ENCODE measurements at regions not wholly inside any gene's neighbourhood (a gene's known extent, or its start where the extent isn't known, plus 50 kb on each side); places are given as distances from the start of the nearest gene placed in this dataset.
"Not testable (repeated sequence)": the region's sequence is repeated elsewhere in the genome, so short reads cannot be mapped to it uniquely, and the experiment has no call there.

GRCh38 chr21:9859865-9860264 is 661.5 kb upstream of the TPTE start:
- H3K4me2 ChIP-seq, H3K4me3 ChIP-seq, H3K4me1 ChIP-seq, H3K27me3 ChIP-seq, H4K20me1 ChIP-seq, H3K36me3 ChIP-seq, H3K27ac ChIP-seq, H3K9ac ChIP-seq: not testable (repeated sequence)
- peaks cover 25 to 29% (median 27%) of the 10 kb centered on the region in 11 experiments for H3K9me3 ChIP-seq (replicated peaks in 1 of 11)

- H3K4me1 ChIP-seq = not testable (repeated sequence)
Measured at GRCh38 chr21:9862456-9862855, 658.9 kb upstream of the TPTE start.

GRCh38 chr21:9867815-9868214 is 653.6 kb upstream of the TPTE start:
- H3K4me3 ChIP-seq, H3K36me3 ChIP-seq, H3K9ac ChIP-seq, H3K27me3 ChIP-seq, H3K4me2 ChIP-seq, H3K4me1 ChIP-seq, H3K27ac ChIP-seq, H4K20me1 ChIP-seq: not testable (repeated sequence)
- H3K9me3 ChIP-seq (replicated peaks in 1 of 11) = peaks cover 30 to 37% (median 32%) of the 10 kb centered on the region in 11 experiments

More at GRCh38 chr21:9862456-9862855, 658.9 kb upstream of the TPTE start:
- not testable (repeated sequence) for H4K20me1 ChIP-seq, H3K27me3 ChIP-seq, H3K9ac ChIP-seq, H3K36me3 ChIP-seq, H3K27ac ChIP-seq, H3K4me2 ChIP-seq, H3K4me3 ChIP-seq
- H3K9me3 ChIP-seq (replicated peaks in 1 of 11) = peaks cover 40 to 47% (median 43%) of the 10 kb centered on the region in 11 experiments

GRCh38 chr21:9873096-9873495 is 648.3 kb upstream of the TPTE start:
- H4K20me1 ChIP-seq, H3K4me2 ChIP-seq, H3K4me1 ChIP-seq, H3K9ac ChIP-seq, H3K4me3 ChIP-seq, H3K36me3 ChIP-seq, H3K27ac ChIP-seq, H3K27me3 ChIP-seq: not testable (repeated sequence)
- peaks cover 0 to 10% (median 5%) of the 10 kb centered on the region in 11 experiments; a peak in 9 of 22 replicates for H3K9me3 ChIP-seq (replicated peaks in 1 of 11)

- H3K27ac ChIP-seq, H3K9ac ChIP-seq, H3K27me3 ChIP-seq, H4K20me1 ChIP-seq, H3K4me3 ChIP-seq, H3K4me2 ChIP-seq, H3K4me1 ChIP-seq, H3K36me3 ChIP-seq: not testable (repeated sequence)
- peaks cover under 1 to 19% (median 13%) of the 10 kb centered on the region in 11 experiments; a peak in 14 of 22 replicates for H3K9me3 ChIP-seq (replicated peaks in 1 of 11)
Measured at GRCh38 chr21:9874136-9874535, 647.2 kb upstream of the TPTE start.

GRCh38 chr21:9881430-9881829 is 640.0 kb upstream of the TPTE start:
- not testable (repeated sequence) for H3K4me1 ChIP-seq, H3K36me3 ChIP-seq, H3K4me2 ChIP-seq, H3K9ac ChIP-seq, H4K20me1 ChIP-seq, H3K27me3 ChIP-seq, H3K4me3 ChIP-seq, H3K27ac ChIP-seq
- peaks cover 25 to 42% (median 36%) of the 10 kb centered on the region in 11 experiments; a peak in 21 of 22 replicates for H3K9me3 ChIP-seq (replicated peaks in 1 of 11)

- peaks cover 18 to 41% (median 27%) of the 10 kb centered on the region in 11 experiments; a peak in 20 of 22 replicates for H3K9me3 ChIP-seq (replicated peaks in 1 of 11)
Measured at GRCh38 chr21:9883047-9883446, 638.3 kb upstream of the TPTE start.

GRCh38 chr21:9883571-9884282 is 637.7 kb upstream of the TPTE start:
- H4K20me1 ChIP-seq, H3K36me3 ChIP-seq, H3K9ac ChIP-seq, H3K4me3 ChIP-seq, H3K27ac ChIP-seq, H3K27me3 ChIP-seq, H3K4me2 ChIP-seq, H3K4me1 ChIP-seq: not testable (repeated sequence)
- peaks cover 12 to 36% (median 23%) of the 10 kb centered on the region in 11 experiments; a peak in 20 of 22 replicates for H3K9me3 ChIP-seq (replicated peaks in 1 of 11)

More at GRCh38 chr21:9883047-9883446, 638.3 kb upstream of the TPTE start:
- not testable (repeated sequence) for H3K4me2 ChIP-seq, H3K4me3 ChIP-seq, H4K20me1 ChIP-seq, H3K36me3 ChIP-seq, H3K4me1 ChIP-seq, H3K27me3 ChIP-seq, H3K27ac ChIP-seq, H3K9ac ChIP-seq

- not testable (repeated sequence) for H3K4me3 ChIP-seq; H3K4me2 ChIP-seq; H3K27me3 ChIP-seq; H3K27ac ChIP-seq; H4K20me1 ChIP-seq; H3K36me3 ChIP-seq; H3K9me3 ChIP-seq (replicated peaks in 1 of 11); H3K9ac ChIP-seq; H3K4me1 ChIP-seq
Measured at GRCh38 chr21:9888500-9888899, 632.9 kb upstream of the TPTE start.

- not testable (repeated sequence) for H3K4me3 ChIP-seq; H3K27me3 ChIP-seq; H3K4me2 ChIP-seq; H3K4me1 ChIP-seq; H3K9ac ChIP-seq; H4K20me1 ChIP-seq; H3K36me3 ChIP-seq; H3K9me3 ChIP-seq (replicated peaks in 1 of 11); H3K27ac ChIP-seq
Measured at GRCh38 chr21:9903579-9903978, 617.8 kb upstream of the TPTE start.

GRCh38 chr21:9914135-9914534 is 607.2 kb upstream of the TPTE start:
- not testable (repeated sequence) for H3K4me2 ChIP-seq; H4K20me1 ChIP-seq; H3K9ac ChIP-seq; H3K9me3 ChIP-seq (replicated peaks in 1 of 11); H3K4me3 ChIP-seq; H3K27ac ChIP-seq; H3K4me1 ChIP-seq; H3K36me3 ChIP-seq; H3K27me3 ChIP-seq

- H3K4me3 ChIP-seq; H3K36me3 ChIP-seq; H3K9me3 ChIP-seq (replicated peaks in 1 of 11); H3K4me2 ChIP-seq; H3K4me1 ChIP-seq; H3K27me3 ChIP-seq; H3K27ac ChIP-seq; H3K9ac ChIP-seq; H4K20me1 ChIP-seq: not testable (repeated sequence)
Measured at GRCh38 chr21:9919446-9919845, 601.9 kb upstream of the TPTE start.

- not testable (repeated sequence) for H3K27ac ChIP-seq; H3K4me2 ChIP-seq; H3K9me3 ChIP-seq (replicated peaks in 1 of 11); H3K27me3 ChIP-seq; H3K4me1 ChIP-seq; H3K9ac ChIP-seq; H3K4me3 ChIP-seq; H4K20me1 ChIP-seq; H3K36me3 ChIP-seq
Measured at GRCh38 chr21:9943639-9944038, 577.7 kb upstream of the TPTE start.

GRCh38 chr21:9946057-9946456 is 575.3 kb upstream of the TPTE start:
- H3K9me3 ChIP-seq (replicated peaks in 1 of 11); H3K9ac ChIP-seq; H3K36me3 ChIP-seq; H4K20me1 ChIP-seq; H3K4me1 ChIP-seq; H3K4me2 ChIP-seq; H3K4me3 ChIP-seq; H3K27me3 ChIP-seq; H3K27ac ChIP-seq: not testable (repeated sequence)
